DMS 273 (cell line): ENCODE measurements at regions not wholly inside any gene's neighbourhood (a gene's known extent, or its start where the extent isn't known, plus 50 kb on each side); places are given as distances from the start of the nearest gene placed in this dataset.
A peak's percentile ranks its signal among the peaks of the same experiment; 100 is the strongest.

ENCODE experiments used
- DNase-seq: peaks from one replicate; lab custom pipeline; 2025; ENCODE audit not compliant: unreplicated experiment; lab: John Stamatoyannopoulos, UW

GRCh38 chr16:80023865-80024264, 423.3 kb upstream of the MAF start:
- no peak for DNase-seq

DNA sequence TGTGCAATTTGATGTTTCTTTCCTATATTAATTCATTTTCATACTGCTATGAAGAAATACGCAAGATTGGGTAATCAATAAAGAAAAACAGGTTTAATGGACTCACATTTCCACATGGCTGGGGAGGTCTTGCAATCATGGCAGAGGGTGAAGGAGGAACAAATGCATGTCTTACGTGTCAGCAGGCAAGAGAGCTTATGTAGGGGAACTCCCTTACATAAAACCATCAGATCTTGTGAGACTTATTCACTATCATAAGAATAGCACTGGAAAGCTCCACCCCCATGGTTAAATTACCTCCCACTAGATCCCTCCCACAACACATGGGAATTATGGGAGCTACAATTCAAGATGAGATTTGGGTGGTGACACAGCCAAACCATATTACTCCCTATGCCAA, 418.9 kb upstream of the MAF start:
- no peak for DNase-seq

- no peak for DNase-seq
Measured at GRCh38 chr16:80018466-80018865, 417.9 kb upstream of the MAF start.

GRCh38 chr16:80016731-80017326, 416.3 kb upstream of the MAF start:
- no peak for DNase-seq

DNA sequence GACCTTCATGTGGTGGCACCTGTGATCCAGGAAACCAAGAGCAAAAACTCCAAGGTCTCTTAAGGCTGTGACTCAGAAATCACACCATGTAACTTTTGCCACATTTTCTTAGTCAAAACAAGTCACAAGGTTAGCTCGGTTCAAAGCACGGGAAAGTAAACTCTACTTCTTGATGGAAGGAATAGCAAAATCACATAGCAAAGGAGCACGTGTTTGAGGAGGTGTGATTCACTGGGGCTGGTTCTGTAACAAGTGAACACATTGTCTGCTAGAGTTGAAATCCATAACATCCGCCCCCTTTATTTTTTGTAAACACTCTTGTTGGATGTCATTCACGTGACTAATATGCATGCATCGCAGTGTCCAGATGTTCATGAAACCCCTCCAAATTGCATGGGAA, 415.0 kb upstream of the MAF start:
- DNase-seq = no peak

- DNase-seq = no peak
Measured at GRCh38 chr16:80014241-80014939, 413.9 kb upstream of the MAF start.

DNA sequence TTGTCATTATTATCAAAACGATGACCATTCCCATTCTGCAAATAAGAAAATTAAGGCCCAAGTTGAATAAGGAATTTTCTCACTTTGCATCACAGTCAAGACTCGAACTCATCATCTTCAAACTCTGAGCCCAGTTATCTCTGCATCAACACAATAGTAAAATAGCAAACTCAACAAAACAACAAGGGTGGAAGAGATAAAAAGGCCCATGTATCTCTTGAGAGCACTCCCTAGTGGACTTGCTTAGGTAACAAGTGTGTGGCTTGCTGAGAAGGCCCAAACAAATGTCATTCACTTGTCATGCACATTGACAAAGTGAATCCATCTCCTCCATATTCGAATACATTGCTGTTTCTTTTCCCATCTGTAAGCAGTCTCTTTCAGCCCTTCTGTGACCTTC, 412.0 kb upstream of the MAF start:
- DNase-seq = no peak

DNA sequence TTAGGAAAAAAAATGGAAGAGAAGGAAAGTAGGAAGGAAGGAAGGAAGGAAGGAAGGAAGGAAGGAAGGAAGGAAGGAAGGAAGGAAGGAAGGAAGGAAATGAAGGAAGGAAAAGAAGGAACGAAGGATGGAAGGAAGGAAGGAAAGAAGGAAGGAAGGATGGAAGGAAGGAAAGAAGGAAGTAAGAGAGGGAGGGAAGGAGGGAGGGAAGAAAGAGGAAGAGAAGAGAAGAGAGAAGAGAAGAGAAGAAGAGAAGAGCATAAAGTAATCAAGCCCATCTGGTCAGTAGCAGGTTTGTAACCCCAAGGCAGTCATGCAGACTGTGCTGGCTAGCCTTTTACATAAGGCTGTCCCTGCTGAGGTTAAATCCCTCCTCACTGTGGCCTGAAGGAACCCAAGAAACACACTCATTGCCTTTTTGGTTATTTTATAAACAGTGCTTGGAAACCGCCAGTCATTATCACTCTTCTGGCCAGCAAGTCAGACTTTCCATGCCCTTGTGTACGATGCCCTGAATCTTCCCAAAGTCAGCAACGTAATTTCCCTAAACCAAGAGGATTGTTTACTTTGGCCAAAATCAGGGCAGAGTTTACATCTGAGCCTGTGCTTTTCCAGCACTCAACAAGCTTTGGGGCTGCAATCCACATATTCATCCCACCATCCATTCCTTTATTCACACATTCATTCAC, 409.6 kb upstream of the MAF start:
- no peak for DNase-seq

GRCh38 chr16:80008857-80009256, 408.3 kb upstream of the MAF start:
- DNase-seq = no peak

- no peak for DNase-seq
Measured at GRCh38 chr16:80007231-80007630, 406.7 kb upstream of the MAF start.

DNA sequence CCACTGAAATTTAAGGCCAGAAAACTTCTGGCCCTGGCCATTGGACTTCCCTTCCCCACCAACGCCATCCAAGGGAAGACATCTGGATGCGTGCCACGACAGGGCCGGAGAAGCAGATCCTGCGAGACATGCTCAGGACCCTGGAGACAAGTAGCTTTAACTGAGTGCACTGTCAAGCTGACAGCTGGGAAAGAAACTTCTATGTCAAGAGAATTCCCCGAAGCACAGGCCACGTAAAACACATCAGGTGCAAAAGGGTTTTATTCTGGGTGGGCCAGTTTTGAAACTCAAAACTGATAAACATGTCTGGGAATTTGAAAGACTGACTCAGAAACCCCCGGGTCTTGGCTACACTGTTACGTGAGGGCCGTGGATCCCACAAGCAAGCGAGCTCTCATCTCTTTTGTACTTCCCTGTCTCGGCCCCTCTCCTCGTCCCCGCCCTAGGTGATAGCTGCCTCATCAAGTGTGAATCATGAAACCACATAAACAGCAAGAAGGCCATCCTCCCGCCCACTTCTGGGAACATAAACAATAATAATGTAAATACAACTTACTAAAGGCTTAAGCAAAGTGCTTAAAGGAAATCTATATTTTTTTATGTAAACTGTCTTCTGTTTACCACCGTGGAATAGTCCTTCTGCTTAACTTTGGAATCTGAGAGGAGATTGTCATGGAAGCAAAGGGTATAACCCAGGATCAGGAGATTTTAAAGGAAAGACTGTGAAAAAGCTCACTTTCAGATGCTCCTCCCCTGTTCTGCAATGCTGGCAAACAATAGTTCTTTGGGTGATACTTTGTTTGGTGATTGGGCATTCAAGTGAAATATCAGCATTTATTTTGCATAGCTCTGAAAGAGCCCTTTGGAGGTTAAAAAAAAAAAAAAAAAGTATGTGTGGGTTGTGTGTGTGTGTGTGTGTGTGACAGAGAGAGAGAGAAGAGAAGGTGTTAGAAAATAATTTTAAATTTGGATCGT, 406.0 kb upstream of the MAF start:
- DNase-seq = no peak

- DNase-seq = no peak
Measured at GRCh38 chr16:80004113-80004512, 403.6 kb upstream of the MAF start.

- no peak for DNase-seq
Measured at GRCh38 chr16:80002261-80002660, 401.7 kb upstream of the MAF start.

DNA sequence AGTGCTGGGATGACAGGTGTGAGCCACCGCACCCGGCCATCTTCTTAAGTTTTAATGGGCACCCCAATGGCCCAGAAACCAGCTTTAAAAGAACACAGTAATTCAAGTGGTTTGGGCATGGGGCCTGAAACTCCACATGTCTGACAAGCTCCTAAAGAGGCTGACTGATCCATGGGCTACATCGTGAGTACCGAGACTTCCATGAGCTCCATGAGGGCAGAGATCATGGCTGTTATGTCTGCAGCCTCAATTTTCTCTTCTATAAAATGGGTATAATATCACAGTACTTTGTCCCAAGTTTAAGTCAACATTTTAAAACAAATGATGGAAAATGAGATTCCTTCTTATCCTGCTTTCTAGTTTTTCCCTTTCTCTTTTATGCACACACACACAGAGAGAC, 397.6 kb upstream of the MAF start:
- DNase-seq = no peak

DNA sequence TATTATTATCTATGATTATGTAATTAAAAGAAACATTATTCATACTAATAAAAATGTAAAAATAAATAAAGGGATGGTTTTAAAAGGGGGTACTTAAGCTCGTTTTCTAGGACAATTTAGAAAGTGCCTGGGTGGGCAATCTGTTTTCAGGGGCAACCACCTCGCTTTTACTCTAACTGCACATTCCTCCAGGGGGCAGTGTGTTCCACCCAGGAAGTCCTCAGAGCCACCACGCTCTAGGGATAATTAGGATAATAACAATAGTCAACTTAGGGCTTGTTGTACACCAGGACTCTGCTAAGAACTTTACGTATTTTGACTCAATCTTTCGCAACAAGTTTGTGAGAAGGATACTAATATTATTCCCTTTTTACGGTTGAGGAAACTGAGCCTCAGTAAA, 396.7 kb upstream of the MAF start:
- peak; percentile 23 for DNase-seq

DNA sequence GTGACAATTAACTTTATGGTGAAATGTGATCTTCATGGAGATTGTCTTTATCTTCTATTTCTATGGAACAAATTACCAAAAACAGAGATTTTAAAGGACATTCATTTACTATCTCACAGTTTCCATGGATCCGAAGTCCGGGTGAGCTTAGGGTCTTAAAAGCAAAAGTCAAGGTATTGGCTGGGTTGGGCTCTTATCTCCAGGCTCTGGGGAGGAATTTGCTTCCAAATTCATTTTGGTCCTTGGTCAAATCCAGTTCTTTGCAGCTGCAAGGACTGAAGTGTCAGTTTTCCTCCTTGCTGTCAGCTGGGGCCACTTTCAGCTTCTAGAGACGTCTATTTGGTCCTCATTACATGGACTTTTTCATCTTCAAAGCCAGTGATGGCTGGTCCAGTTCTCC, 395.8 kb upstream of the MAF start:
- no peak for DNase-seq

DNA sequence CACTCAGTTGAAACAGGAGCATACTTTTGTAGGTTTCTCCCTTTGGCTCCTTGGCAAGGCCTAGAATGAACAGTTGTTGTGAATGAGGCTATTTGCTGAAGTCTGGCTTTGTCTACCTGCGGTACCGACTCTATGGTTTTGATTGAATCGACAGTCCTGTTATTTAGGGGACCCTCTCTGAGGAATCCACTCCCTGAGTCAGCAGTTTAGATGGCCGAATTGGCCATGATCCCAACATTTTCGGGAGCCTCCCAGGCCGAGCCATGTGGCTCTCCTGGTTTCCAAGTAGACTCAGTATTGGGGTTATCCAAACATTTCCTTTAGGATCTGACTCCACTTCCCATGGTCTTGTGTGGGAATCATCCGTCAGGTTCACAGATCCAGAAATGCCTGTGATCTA, 394.8 kb upstream of the MAF start:
- no peak for DNase-seq

GRCh38 chr16:79994418-79994817, 393.9 kb upstream of the MAF start:
- DNase-seq = no peak

GRCh38 chr16:79993629-79994209, 393.2 kb upstream of the MAF start:
- no peak for DNase-seq

DNA sequence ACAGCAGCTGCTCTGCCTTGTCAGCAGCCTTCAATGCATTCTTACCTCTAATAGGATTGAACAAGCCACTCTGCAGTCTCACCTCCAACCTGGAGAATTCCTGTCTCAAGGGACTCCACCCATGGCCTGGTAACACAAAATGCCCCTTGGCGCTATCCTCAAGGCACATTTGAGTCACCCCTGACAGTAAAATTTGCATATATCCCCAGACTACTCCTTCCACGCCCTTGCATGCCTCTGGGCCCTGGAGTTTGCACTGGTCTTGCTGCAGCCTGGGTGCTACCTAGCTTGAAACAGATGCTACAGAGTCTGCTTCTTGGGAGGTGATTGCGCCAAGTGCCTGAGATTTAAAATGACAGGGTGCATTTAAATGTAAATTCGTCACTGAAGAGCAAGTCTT, 391.4 kb upstream of the MAF start:
- DNase-seq = no peak

DNA sequence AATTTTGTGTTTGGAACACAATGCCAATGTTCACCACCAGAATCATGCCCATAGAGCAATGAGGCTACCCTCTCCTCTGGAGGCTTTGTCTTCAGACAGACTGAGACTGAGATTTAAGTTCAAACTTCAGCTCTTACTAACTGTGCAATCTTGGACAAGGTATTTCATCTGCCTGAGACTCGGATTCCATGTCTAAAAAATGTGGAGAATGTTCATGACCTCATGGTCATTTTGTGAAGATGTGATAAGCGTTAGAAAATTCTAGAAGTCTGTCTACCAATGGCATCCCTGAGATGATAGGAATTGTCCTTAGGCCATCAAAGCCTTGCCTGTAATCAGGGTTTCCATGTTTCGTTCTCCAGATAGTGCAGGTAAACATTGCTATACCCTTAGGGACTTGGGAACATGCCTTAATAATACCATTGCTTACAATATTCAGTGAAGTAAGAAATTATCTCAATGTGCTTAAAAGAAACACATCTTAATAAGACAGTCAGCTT, 388.2 kb upstream of the MAF start:
- no peak for DNase-seq
